Astrocyte of the spinal cord (primary cell): ENCODE measurements at regions not wholly inside any gene's neighbourhood (a gene's known extent, or its start where the extent isn't known, plus 50 kb on each side); places are given as distances from the start of the nearest gene placed in this dataset.

Experiments used
- DNase-seq: peaks from one replicate; pipeline ENCODE4 v3.0.0; 2011; ENCODE audit warnings: low read depth, low spot score
- H3K4me3 ChIP-seq: 2 replicates; pipeline ENCODE4 v1.5.1; 2011; ENCODE audit warnings: low read depth, mild to moderate bottlenecking, low read length, moderate library complexity
- in situ Hi-C: cut with HindIII; loops from 2 replicates; pipeline ENCODE4 v1.10.0; 2017; ENCODE audit warnings: low sequenced_read_pairs
- TF ChIP-seq, protein P1 (sequence below): IDR thresholded peaks from 2 replicates; pipeline ENCODE4 v1.5.1; 2012; ENCODE audit warnings: low read depth, mild to moderate bottlenecking, low read length, inconsistent platforms

DNA sequence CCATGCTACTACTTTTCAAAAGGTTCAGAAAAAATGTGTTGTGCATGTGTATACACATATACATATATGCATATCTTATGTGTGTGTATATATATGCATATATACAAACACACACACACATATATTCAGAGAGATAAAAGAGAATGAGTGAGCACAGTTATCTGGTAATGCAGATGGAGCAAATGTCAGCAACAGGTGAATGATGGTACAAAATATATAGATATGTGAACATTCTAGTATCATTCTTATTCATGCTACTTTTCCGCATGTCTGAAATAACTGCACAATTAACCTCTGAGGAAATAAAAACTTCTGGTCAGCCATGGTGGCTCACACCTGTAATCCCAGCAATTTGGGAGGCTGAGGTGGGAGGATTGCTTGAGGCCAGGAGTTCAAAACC, 222.6 kb upstream of the NANOGP8 start:
- in situ Hi-C loops = no loop called here
- no peak overlapping the region for H3K4me3 ChIP-seq
- TF ChIP-seq, protein P1, sequence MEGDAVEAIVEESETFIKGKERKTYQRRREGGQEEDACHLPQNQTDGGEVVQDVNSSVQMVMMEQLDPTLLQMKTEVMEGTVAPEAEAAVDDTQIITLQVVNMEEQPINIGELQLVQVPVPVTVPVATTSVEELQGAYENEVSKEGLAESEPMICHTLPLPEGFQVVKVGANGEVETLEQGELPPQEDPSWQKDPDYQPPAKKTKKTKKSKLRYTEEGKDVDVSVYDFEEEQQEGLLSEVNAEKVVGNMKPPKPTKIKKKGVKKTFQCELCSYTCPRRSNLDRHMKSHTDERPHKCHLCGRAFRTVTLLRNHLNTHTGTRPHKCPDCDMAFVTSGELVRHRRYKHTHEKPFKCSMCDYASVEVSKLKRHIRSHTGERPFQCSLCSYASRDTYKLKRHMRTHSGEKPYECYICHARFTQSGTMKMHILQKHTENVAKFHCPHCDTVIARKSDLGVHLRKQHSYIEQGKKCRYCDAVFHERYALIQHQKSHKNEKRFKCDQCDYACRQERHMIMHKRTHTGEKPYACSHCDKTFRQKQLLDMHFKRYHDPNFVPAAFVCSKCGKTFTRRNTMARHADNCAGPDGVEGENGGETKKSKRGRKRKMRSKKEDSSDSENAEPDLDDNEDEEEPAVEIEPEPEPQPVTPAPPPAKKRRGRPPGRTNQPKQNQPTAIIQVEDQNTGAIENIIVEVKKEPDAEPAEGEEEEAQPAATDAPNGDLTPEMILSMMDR = no peak
- DNase-seq = no peak

DNA sequence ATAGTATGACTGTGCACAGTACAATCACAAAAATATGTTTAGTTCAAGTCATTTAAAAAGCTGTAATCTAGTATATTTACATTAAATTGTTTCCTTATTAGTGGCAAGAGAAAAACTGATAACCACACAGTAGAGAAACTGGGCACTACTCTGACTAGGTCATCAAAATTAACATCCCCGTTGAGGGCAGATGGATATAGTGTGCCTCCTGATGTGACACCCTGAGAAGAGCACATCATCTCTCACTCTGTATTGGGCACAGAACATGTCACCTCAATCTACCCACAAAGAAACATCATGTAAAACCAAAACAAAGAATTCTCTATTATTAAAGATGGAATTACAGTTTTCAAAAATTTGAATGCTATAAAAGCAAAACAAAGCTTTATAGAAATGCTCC, 221.9 kb upstream of the NANOGP8 start:
- no peak for DNase-seq
- in situ Hi-C loops = no loop called here
- TF ChIP-seq, protein P1 = no peak
- H3K4me3 ChIP-seq = no peak overlapping the region

DNA sequence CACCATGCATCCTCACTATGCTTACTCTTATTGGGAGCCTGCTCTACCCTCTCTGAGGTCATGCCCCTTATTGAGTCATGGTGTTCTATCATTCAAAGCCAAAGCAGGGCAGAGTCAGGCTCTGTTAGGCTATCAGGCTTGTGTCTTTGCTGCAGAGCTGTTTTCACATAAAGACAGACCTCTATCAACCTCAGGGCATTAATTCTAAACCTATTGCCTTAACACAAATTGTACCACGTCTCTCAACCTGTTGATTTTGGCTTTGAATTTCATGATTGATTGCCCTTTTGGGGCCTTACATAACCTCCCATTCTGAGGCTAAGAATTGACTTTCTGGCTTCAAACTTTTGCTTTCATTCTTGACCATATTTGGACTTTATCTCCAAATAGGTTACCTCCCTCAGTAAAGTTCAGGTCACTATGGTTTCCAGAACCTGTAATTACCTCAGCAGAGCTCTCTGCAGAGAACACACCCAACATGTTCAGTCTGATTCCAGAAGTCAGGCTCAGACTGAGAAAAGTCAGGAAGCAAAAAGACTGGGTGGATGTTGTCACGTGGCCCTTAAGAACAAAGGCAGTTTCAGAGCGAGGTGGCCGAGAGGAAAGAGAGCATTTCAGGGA, 221.4 kb upstream of the NANOGP8 start:
- in situ Hi-C loops = no loop called here
- no peak overlapping the region for H3K4me3 ChIP-seq
- DNase-seq = peak; percentile 64
- TF ChIP-seq, protein P1 = no peak

DNA sequence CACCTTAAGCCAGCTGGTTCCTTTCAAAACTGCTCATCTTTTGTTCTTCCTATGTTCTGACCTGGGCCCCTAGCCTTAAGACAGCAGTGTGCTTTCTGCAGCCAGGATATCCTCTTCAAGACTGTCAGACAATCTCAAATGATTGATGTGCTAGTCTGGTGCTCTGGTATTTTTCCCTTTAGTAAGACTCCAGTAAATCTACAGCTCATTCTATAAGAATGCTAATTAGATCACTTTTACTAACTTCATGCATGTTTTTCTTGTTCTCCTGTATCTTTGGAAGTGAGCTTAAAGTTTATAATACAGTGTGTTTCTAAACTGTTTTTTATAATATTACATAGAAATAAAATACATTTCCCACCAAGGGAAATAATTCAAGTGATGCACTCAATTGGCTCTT, 220.9 kb upstream of the NANOGP8 start:
- DNase-seq = peak; percentile 75
- TF ChIP-seq, protein P1 = no peak
- H3K4me3 ChIP-seq = no peak overlapping the region
- in situ Hi-C loops = no loop called here

DNA sequence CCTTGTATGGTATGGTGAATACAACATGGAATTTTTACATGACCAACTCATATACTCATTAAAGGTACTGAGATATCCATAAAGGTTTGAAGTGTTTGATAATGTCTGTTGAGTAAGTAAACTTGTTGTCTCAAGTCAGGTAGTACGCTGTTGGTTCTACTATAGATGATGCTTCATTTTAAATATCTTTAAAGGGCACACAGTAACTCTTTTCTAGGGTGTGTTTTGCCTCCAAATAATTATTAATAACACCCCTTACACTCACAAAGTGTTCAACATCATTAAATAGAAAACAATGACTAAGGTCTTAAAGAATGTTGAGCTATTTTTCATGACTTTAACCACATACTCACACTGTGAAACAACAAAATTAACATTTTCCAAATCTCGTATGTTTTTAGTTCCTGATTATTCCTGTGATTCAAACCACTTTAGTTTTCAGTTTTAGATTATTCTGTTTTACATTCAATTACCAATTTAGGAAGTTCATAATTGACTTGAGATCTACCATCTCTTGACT, 220.0 kb upstream of the NANOGP8 start:
- TF ChIP-seq, protein P1 = no peak
- peak; percentile 13 for DNase-seq
- in situ Hi-C loops = no loop called here
- H3K4me3 ChIP-seq = no peak overlapping the region

DNA sequence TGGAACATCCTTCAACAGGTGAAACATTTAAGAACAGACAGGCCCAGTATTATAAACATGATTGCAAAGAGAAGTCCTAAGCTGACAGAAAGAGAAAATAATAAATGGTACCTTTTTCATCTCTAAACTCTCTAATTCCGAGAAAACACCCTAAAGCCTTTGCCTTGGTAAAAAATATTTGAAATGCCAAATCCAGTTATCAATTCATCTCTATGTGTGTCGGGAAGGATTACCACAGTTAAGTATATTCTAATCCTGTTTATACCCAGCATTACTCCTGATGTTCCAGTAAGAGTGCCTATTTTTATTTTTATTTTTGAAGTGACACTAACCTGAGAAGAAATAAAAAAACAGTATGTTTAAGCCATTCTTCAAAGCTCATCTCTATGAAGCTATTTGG, 219.3 kb upstream of the NANOGP8 start:
- no peak for DNase-seq
- H3K4me3 ChIP-seq = no peak overlapping the region
- TF ChIP-seq, protein P1 = no peak
- in situ Hi-C loops = no loop called here
